A549 (cell line): ENCODE measurements at regions not wholly inside any gene's neighbourhood (a gene's known extent, or its start where the extent isn't known, plus 50 kb on each side); places are given as distances from the start of the nearest gene placed in this dataset.

Experiments
- ATAC-seq, 2 experiments: fragments of 200-7000 bp in 1 of 2; fragments of >200 bp in 1 of 2; cut with Nextera tagmentation in 1 of 2; cut with Tn5 transposase in 1 of 2; 3 replicates each; pipeline versions ENCODE4 v1.8.0 to v1.9.1; 2018 to 2020; ENCODE audit warnings: mild to moderate bottlenecking in 1 of 2, moderate library complexity in 1 of 2
- CTCF ChIA-PET: fragments of 300-600 bp; sonication (Branson Sonifier 250); formaldehyde crosslinking; extraction: SDS; loops from one replicate; lab custom pipeline; 2021; ENCODE audit warnings: antibody characterized with exemption, inconsistent platforms; lab: Yijun Ruan, JAX
- POLR2A ChIA-PET: fragments of 350-600 bp; formaldehyde crosslinking; extraction: SDS; loops from one replicate; lab custom pipeline; 2021; ENCODE audit warnings: antibody characterized with exemption, inconsistent platforms; lab: Yijun Ruan, JAX
- DNase-seq, 2 experiments: peaks; one replicate each; pipeline versions ENCODE4 v3.0.0 to v3.0.0-alpha.2; 2011 to 2016; ENCODE audit warnings: low read depth in 1 of 2, low spot score in 1 of 2
- FAIRE-seq: peaks from 2 replicates; lab custom pipeline; 2011; peaks lifted over from hg19 to GRCh38; lab: Jason Lieb, UNC
- H3K27ac ChIP-seq, 2 experiments: fragments of >200 bp; sonication (Bioruptor Twin); formaldehyde crosslinking; 3 replicates each; pipeline ENCODE4 v1.5.1; 2016 to 2017
- H3K4me1 ChIP-seq: fragments of >200 bp; sonication (Bioruptor Twin); formaldehyde crosslinking; 3 replicates; pipeline ENCODE4 v1.6.1; 2016
- H3K4me2 ChIP-seq: fragments of >200 bp; sonication (Bioruptor Twin); formaldehyde crosslinking; 3 replicates; pipeline ENCODE4 v1.6.1; 2016
- H3K4me3 ChIP-seq: fragments of >200 bp; sonication (Bioruptor Twin); formaldehyde crosslinking; 3 replicates; pipeline ENCODE4 v1.5.1; 2016
- H3K9me3 ChIP-seq: fragments of >200 bp; sonication (Bioruptor Twin); formaldehyde crosslinking; 3 replicates; pipeline ENCODE4 v1.6.1; 2016
- BHLHE40 ChIP-seq: IDR thresholded peaks from 2 replicates; pipeline ENCODE4 v1.6.1; 2012; ENCODE audit warnings: low read depth, low read length, inconsistent platforms
- CBX8 ChIP-seq: fragments of 200-600 bp; sonication (generic); IDR thresholded peaks from 2 replicates; pipeline ENCODE4 v1.6.1; 2016
- CEBPB ChIP-seq, 2 experiments: fragments of >200 bp in 1 of 2; sonication (Bioruptor Twin) in 1 of 2; formaldehyde crosslinking in 1 of 2; IDR thresholded peaks; 2 replicates each; pipeline ENCODE4 v1.6.1; 2012 to 2016
- CHD4 ChIP-seq: fragments of 200-600 bp; sonication (generic); IDR thresholded peaks from 2 replicates; pipeline ENCODE4 v1.6.1; 2016; ENCODE audit warnings: antibody characterized with exemption, mild to moderate bottlenecking, borderline replicate concordance
- ESRRA ChIP-seq: fragments of 150-350 bp; IDR thresholded peaks from 2 replicates; pipeline ENCODE4 v1.6.1; 2014; ENCODE audit warnings: mild to moderate bottlenecking, low read length, borderline replicate concordance
- FOSB ChIP-seq: fragments of 250-450 bp; sonication (Bioruptor Pico); IDR thresholded peaks from 2 replicates; pipeline ENCODE4 v1.5.0; 2020; ENCODE audit warnings: mild to moderate bottlenecking, moderate library complexity
- FOSL2 ChIP-seq, 2 experiments: fragments of 450-650 bp in 1 of 2; fragments of >200 bp in 1 of 2; sonication (Bioruptor Twin) in 1 of 2; formaldehyde crosslinking; IDR thresholded peaks; 2 replicates each; pipeline versions ENCODE4 v1.5.0 to v1.6.1; 2016 to 2020; ENCODE audit warnings: mild to moderate bottlenecking in 1 of 2, moderate library complexity in 1 of 2
- FOXS1 ChIP-seq: fragments of 250-450 bp; sonication (Bioruptor Pico); IDR thresholded peaks from 2 replicates; pipeline ENCODE4 v1.5.0; 2020; ENCODE audit warnings: mild to moderate bottlenecking, moderate library complexity
- GATA3 ChIP-seq: IDR thresholded peaks from 2 replicates; pipeline ENCODE4 v1.6.1; 2012; ENCODE audit warnings: borderline replicate concordance
- HOXA7 ChIP-seq: fragments of 250-450 bp; sonication (Bioruptor Pico); IDR thresholded peaks from 2 replicates; pipeline ENCODE4 v1.5.0; 2020; ENCODE audit warnings: mild to moderate bottlenecking, moderate library complexity
- HOXB13 ChIP-seq: fragments of 250-450 bp; sonication (Bioruptor Pico); IDR thresholded peaks from 2 replicates; pipeline ENCODE4 v1.5.0; 2020; ENCODE audit warnings: low read depth, mild to moderate bottlenecking, moderate library complexity
- KDM1A ChIP-seq: fragments of 200-600 bp; sonication (generic); IDR thresholded peaks from 2 replicates; pipeline ENCODE4 v1.6.1; 2016; ENCODE audit warnings: low read depth, mild to moderate bottlenecking
- NFE2L2 ChIP-seq: fragments of 150-350 bp; conservative IDR thresholded peaks from 2 replicates; pipeline ENCODE4 v1.6.1; 2014; ENCODE audit warnings: low read length
- NPAS2 ChIP-seq: fragments of 250-450 bp; sonication (Bioruptor Pico); IDR thresholded peaks from 2 replicates; pipeline ENCODE4 v1.8.0; 2022; ENCODE audit warnings: mild to moderate bottlenecking, moderate library complexity, borderline replicate concordance
- POLR2A ChIP-seq: IDR thresholded peaks from 2 replicates; pipeline ENCODE4 v1.6.1; 2012; ENCODE audit warnings: mild to moderate bottlenecking, low read length
- POLR2AphosphoS2 ChIP-seq: conservative IDR thresholded peaks from 2 replicates; pipeline ENCODE4 v1.6.1; 2012; ENCODE audit warnings: low read length, improper control_type of control experiment, inconsistent platforms
- RARB ChIP-seq: fragments of 250-450 bp; sonication (Bioruptor Pico); IDR thresholded peaks from 2 replicates; pipeline ENCODE4 v1.8.0; 2021; ENCODE audit warnings: mild to moderate bottlenecking, moderate library complexity
- RCOR1 ChIP-seq: fragments of 150-350 bp; IDR thresholded peaks from 2 replicates; pipeline ENCODE4 v1.6.1; 2014; ENCODE audit warnings: antibody characterized with exemption, low read length, low read depth
- RNF2 ChIP-seq: fragments of 200-600 bp; sonication (generic); IDR thresholded peaks from 2 replicates; pipeline ENCODE4 v1.6.1; 2016; ENCODE audit warnings: low read depth, mild to moderate bottlenecking, antibody characterized with exemption, moderate library complexity, borderline replicate concordance
- SMC3 ChIP-seq: fragments of >200 bp; sonication (Bioruptor Twin); formaldehyde crosslinking; IDR thresholded peaks from 3 replicates; pipeline ENCODE4 v1.6.1; 2018; ENCODE audit warnings: inconsistent platforms
- TP53 ChIP-seq: fragments of 250-450 bp; sonication (Bioruptor Pico); IDR thresholded peaks from 2 replicates; pipeline ENCODE4 v1.5.0; 2021; ENCODE audit warnings: mild to moderate bottlenecking, moderate library complexity
- ZFP36 ChIP-seq: fragments of 450-650 bp; IDR thresholded peaks from 2 replicates; pipeline ENCODE4 v1.6.1; 2014; ENCODE audit warnings: borderline replicate concordance; ENCODE audit not compliant: partially characterized antibody
- WGBS: methylation state at CpG from one replicate; pipeline ENCODE4 v1.1.6; 2017; ENCODE audit errors: missing lambda C conversion rate; 5-methylcytosine and 5-hydroxymethylcytosine counted together
- TF ChIP-seq, protein P1 (sequence below): fragments of 450-650 bp; IDR thresholded peaks from 2 replicates; pipeline ENCODE4 v1.6.1; 2014; ENCODE audit warnings: antibody characterized with exemption
- TF ChIP-seq, protein P2 (sequence below): fragments of >200 bp; sonication (Bioruptor Twin); formaldehyde crosslinking; IDR thresholded peaks from 3 replicates; pipeline ENCODE4 v1.5.1; 2016
- TF ChIP-seq, protein P3 (sequence below): fragments of 200-600 bp; sonication (generic); IDR thresholded peaks from 2 replicates; pipeline ENCODE4 v1.6.1; 2016; ENCODE audit warnings: antibody characterized with exemption, mild to moderate bottlenecking, moderate library complexity
- TF ChIP-seq, protein P4 (sequence below): fragments of >200 bp; sonication (Bioruptor Twin); formaldehyde crosslinking; IDR thresholded peaks from 2 replicates; pipeline ENCODE4 v1.6.1; 2016
- TF ChIP-seq, protein P5 (sequence below): IDR thresholded peaks from 2 replicates; pipeline ENCODE4 v1.6.1; 2012
- TF ChIP-seq, protein P6 (sequence below): fragments of 250-450 bp; sonication (Bioruptor Pico); IDR thresholded peaks from 2 replicates; pipeline ENCODE4 v1.5.0; 2020; ENCODE audit warnings: low read depth, mild to moderate bottlenecking, moderate library complexity

DNA sequence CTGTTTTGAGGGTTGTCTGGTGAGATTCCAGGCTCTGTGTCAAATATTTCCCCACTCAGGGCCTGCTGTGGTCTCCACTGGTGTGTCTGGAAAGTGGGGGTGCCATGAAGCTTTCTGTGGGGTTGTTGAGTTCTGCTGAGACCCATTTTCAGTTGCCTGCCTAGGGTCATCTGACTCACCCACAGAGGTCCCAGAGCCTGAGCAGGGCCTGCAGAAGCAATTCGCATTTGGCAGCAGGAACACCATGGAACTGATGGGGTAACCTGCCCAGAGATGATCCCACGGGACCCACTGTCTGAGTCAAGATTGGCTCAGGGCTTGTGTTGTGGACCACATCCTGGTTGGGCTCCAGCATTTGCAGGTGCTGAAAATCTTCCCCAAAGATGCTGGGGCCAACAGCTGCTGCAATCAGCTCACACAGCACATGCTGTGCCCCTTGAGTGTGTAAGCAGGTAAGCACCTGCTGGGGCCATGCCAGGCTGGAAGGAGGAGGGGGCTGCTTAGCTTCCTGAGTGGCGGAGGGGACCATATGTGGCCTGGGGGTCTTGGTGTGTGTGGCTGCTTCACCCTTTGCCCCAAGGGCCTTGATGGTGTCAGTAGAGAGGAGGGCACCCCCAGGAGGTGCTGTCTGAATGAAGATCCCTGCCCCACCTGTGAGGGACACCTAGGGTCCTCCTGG lies 1726.1 kb downstream of the TP53TG3F start:
- Histone ChIP-seq H3K4me3 (no peak overlapping the region), H3K9me3 (no peaks in the 10 kb centered on the region; the same call in 2 of the 3 replicates), H3K27ac (no peak overlapping the region), H3K4me1 (no peaks in the 10 kb centered on the region), H3K4me2 (no peak overlapping the region)
- 18% methylated on average over 3 of the region's 3 CpGs for WGBS
- DNase-seq (no peak), FAIRE-seq (no peak), ATAC-seq (no peak)
- ChIA-PET POLR2A (no interaction called here), CTCF (no interaction called here)
- TF ChIP-seq, protein P1, sequence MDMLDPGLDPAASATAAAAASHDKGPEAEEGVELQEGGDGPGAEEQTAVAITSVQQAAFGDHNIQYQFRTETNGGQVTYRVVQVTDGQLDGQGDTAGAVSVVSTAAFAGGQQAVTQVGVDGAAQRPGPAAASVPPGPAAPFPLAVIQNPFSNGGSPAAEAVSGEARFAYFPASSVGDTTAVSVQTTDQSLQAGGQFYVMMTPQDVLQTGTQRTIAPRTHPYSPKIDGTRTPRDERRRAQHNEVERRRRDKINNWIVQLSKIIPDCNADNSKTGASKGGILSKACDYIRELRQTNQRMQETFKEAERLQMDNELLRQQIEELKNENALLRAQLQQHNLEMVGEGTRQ, result no peak
- TF ChIP-seq TP53 (CRISPR knock-in tag), result no peak
- TF ChIP-seq ZFP36, result no peak
- TF ChIP-seq, protein P2, sequence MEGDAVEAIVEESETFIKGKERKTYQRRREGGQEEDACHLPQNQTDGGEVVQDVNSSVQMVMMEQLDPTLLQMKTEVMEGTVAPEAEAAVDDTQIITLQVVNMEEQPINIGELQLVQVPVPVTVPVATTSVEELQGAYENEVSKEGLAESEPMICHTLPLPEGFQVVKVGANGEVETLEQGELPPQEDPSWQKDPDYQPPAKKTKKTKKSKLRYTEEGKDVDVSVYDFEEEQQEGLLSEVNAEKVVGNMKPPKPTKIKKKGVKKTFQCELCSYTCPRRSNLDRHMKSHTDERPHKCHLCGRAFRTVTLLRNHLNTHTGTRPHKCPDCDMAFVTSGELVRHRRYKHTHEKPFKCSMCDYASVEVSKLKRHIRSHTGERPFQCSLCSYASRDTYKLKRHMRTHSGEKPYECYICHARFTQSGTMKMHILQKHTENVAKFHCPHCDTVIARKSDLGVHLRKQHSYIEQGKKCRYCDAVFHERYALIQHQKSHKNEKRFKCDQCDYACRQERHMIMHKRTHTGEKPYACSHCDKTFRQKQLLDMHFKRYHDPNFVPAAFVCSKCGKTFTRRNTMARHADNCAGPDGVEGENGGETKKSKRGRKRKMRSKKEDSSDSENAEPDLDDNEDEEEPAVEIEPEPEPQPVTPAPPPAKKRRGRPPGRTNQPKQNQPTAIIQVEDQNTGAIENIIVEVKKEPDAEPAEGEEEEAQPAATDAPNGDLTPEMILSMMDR, result no peak
- TF ChIP-seq, protein P3, sequence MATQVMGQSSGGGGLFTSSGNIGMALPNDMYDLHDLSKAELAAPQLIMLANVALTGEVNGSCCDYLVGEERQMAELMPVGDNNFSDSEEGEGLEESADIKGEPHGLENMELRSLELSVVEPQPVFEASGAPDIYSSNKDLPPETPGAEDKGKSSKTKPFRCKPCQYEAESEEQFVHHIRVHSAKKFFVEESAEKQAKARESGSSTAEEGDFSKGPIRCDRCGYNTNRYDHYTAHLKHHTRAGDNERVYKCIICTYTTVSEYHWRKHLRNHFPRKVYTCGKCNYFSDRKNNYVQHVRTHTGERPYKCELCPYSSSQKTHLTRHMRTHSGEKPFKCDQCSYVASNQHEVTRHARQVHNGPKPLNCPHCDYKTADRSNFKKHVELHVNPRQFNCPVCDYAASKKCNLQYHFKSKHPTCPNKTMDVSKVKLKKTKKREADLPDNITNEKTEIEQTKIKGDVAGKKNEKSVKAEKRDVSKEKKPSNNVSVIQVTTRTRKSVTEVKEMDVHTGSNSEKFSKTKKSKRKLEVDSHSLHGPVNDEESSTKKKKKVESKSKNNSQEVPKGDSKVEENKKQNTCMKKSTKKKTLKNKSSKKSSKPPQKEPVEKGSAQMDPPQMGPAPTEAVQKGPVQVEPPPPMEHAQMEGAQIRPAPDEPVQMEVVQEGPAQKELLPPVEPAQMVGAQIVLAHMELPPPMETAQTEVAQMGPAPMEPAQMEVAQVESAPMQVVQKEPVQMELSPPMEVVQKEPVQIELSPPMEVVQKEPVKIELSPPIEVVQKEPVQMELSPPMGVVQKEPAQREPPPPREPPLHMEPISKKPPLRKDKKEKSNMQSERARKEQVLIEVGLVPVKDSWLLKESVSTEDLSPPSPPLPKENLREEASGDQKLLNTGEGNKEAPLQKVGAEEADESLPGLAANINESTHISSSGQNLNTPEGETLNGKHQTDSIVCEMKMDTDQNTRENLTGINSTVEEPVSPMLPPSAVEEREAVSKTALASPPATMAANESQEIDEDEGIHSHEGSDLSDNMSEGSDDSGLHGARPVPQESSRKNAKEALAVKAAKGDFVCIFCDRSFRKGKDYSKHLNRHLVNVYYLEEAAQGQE, result no peak
- TF ChIP-seq HOXA7, result no peak
- no peak for TF ChIP-seq GATA3
- TF ChIP-seq CHD4, result no peak
- no peak for TF ChIP-seq SMC3
- TF ChIP-seq ESRRA, result no peak
- TF ChIP-seq HOXB13 (CRISPR knock-in tag), result no peak
- no peak for TF ChIP-seq FOSB (CRISPR knock-in tag)
- TF ChIP-seq FOXS1 (CRISPR knock-in tag), result no peak
- no peak for TF ChIP-seq POLR2A
- TF ChIP-seq CEBPB (IDR thresholded peaks at IDR 0.05), result no peak
- TF ChIP-seq KDM1A, result no peak
- TF ChIP-seq RNF2, result no peak

DNA sequence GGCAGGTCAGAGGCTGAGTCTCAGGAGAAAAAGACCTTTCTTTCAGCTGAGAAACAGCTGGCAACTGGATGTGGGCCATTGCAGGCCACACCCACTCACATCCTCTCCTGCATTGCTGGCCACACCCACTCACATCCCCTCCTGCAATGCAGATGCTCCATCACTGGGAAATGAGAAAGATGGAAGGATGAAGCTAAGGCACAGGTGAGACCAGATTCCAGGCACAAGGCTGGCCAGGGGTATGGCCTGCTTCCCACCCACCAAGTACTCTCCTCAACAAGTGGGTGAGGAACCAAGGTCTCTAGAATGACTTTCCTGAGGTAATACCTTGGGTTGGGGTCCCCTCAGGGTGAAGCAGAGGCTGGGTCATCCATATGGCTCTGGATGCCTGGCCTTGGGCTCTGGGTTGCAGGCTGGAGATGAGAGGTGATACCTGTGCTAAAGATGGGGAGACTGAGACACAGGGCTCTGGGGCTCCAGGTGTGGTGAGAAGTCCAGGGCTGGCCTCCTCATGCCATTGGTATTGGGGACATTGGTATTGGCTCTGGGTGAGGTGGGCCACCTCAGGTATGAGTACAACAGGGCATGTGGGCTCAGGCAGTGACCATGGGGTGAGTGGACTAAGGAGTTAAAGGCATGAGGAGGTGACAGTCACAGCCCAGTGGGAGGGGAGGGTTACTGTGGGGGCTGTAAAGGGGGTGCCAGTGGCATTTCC lies 1726.8 kb downstream of the TP53TG3F start:
- H3K27ac ChIP-seq, result no peak overlapping the region
- H3K4me2 ChIP-seq, result no peak overlapping the region
- ChIA-PET CTCF (no interaction called here), POLR2A (no interaction called here)
- H3K9me3 ChIP-seq, result no peaks in the 10 kb centered on the region; the same call in 2 of the 3 replicates
- H3K4me3 ChIP-seq, result no peak overlapping the region
- FAIRE-seq, result no peak
- H3K4me1 ChIP-seq, result no peaks in the 10 kb centered on the region
- DNase-seq, result no peak
- no peak for ATAC-seq
- TF ChIP-seq RCOR1 (no peak), FOSL2 (IDR thresholded peaks at IDR 0.05) (no peak), FOSL2 (CRISPR knock-in tag; IDR thresholded peaks at IDR 0.05) (no peak), RARB (CRISPR knock-in tag) (no peak), ZFP36 (no peak), POLR2AphosphoS2 (no peak), RNF2 (no peak), HOXA7 (no peak), NPAS2 (CRISPR knock-in tag) (no peak), BHLHE40 (no peak), NFE2L2 (no peak), CBX8 (no peak), SMC3 (no peak), CEBPB (IDR thresholded peaks at IDR 0.05) (no peak), POLR2A (no peak), GATA3 (no peak)
- TF ChIP-seq, protein P1, result no peak
- TF ChIP-seq, protein P4, sequence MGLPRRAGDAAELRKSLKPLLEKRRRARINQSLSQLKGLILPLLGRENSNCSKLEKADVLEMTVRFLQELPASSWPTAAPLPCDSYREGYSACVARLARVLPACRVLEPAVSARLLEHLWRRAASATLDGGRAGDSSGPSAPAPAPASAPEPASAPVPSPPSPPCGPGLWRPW, result no peak
- TF ChIP-seq, protein P5, sequence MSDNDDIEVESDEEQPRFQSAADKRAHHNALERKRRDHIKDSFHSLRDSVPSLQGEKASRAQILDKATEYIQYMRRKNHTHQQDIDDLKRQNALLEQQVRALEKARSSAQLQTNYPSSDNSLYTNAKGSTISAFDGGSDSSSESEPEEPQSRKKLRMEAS, result no peak
- TF ChIP-seq, protein P6, sequence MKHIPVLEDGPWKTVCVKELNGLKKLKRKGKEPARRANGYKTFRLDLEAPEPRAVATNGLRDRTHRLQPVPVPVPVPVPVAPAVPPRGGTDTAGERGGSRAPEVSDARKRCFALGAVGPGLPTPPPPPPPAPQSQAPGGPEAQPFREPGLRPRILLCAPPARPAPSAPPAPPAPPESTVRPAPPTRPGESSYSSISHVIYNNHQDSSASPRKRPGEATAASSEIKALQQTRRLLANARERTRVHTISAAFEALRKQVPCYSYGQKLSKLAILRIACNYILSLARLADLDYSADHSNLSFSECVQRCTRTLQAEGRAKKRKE (CRISPR knock-in tag), result no peak
